Karpas-422 (cell line): ENCODE measurements at regions not wholly inside any gene's neighbourhood (a gene's known extent, or its start where the extent isn't known, plus 50 kb on each side); places are given as distances from the start of the nearest gene placed in this dataset.
"Not testable (repeated sequence)": the region's sequence is repeated elsewhere in the genome, so short reads cannot be mapped to it uniquely, and the experiment has no call there.

Experiments used
- DNase-seq: peaks from one replicate; pipeline ENCODE4 v3.0.0-alpha.2; 2015
- H2AFZ ChIP-seq: fragments of 200-600 bp; sonication (generic); 2 replicates; pipeline ENCODE4 v1.6.1; 2014; ENCODE audit warnings: antibody characterized with exemption, low read length, mixed read lengths
- H3K27ac ChIP-seq: fragments of 200-600 bp; sonication (generic); 2 replicates; pipeline ENCODE4 v1.5.1; 2014; ENCODE audit warnings: mild to moderate bottlenecking, low read length, moderate library complexity
- H3K27me3 ChIP-seq: fragments of 200-600 bp; sonication (generic); 2 replicates; pipeline ENCODE4 v1.6.1; 2014; ENCODE audit warnings: low read length, mixed read lengths
- H3K36me3 ChIP-seq: fragments of 200-600 bp; sonication (generic); 2 replicates; pipeline ENCODE4 v1.6.1; 2014; ENCODE audit warnings: low read length, mixed read lengths; ENCODE audit not compliant: insufficient read depth
- H3K4me1 ChIP-seq: fragments of 200-600 bp; sonication (generic); 2 replicates; pipeline ENCODE4 v1.6.1; 2014; ENCODE audit warnings: mild to moderate bottlenecking, low read length, mixed read lengths
- H3K4me2 ChIP-seq: fragments of 200-600 bp; sonication (generic); 2 replicates; pipeline ENCODE4 v1.6.1; 2014; ENCODE audit warnings: low read length, low read depth, mild to moderate bottlenecking; ENCODE audit not compliant: poor library complexity, severe bottlenecking
- H3K4me3 ChIP-seq: fragments of 200-600 bp; sonication (generic); 2 replicates; pipeline ENCODE4 v1.5.1; 2014; ENCODE audit warnings: mild to moderate bottlenecking, antibody characterized with exemption, low read length, mixed read lengths
- H3K79me2 ChIP-seq: fragments of 200-600 bp; sonication (generic); 2 replicates; pipeline ENCODE4 v1.6.1; 2014; ENCODE audit warnings: mild to moderate bottlenecking, low read length, mixed read lengths
- H3K9ac ChIP-seq: fragments of 200-600 bp; sonication (generic); 2 replicates; pipeline ENCODE4 v1.6.0; 2014; ENCODE audit warnings: low read length
- H3K9me2 ChIP-seq: fragments of 200-600 bp; sonication (generic), shearing (Covaris generic); replicated peaks from 2 replicates; pipeline ENCODE4 v1.6.0; 2014; ENCODE audit warnings: mild to moderate bottlenecking, low read length, moderate library complexity; ENCODE audit not compliant: insufficient read depth
- H3K9me3 ChIP-seq: fragments of 300-700, 200-600 bp; sonication (generic); 2 replicates; pipeline ENCODE4 v1.6.1; 2014; ENCODE audit warnings: low read length, mixed read lengths
- H4K20me1 ChIP-seq: fragments of 200-600 bp; sonication (generic); 2 replicates; pipeline ENCODE4 v1.6.1; 2014; ENCODE audit warnings: mild to moderate bottlenecking, antibody characterized with exemption, low read length, low read depth; ENCODE audit not compliant: insufficient read depth

DNA sequence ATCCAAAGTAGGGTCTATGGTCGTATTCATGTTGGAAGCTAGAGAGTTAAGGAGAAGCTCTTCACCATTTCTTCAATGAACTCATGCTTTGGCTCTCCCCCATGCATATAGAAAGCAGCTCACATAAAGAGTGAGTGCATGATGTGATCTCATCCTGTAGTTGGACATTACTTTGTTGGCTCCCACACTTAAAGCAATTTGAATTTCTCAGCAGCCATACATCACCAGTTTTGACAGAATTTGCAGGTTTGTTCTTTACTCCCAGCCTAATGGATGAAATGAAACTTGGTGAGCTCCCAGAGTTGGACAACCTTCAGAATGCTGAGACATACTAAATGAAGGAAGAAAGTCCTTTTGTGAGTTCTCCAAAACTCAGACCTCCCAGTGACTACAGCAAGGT is 613.5 kb downstream of the IQCM start:
- no peaks in the 10 kb centered on the region for H3K9me2 ChIP-seq

DNA sequence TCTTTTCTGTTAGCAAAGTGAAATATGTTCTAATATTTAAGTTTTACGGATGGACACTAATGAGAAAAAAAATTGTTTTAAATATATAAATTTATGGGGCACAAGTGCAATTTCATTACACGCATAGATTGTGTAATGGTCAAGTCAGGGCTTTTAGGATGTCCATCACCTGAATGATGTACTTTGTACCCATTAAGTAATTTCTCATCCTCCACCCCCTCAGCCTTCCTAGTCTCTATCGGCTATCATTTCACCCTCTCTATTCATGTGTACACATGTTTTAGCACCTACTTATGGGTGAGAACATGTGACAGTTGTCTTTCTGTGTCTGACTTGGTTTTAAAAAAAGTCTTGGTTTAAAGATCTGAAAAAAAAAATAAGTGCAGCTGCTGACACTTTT is 616.0 kb downstream of the IQCM start:
- H3K79me2 ChIP-seq = no peaks in the 10 kb centered on the region
- H3K4me3 ChIP-seq = no peak overlapping the region
- no peaks in the 10 kb centered on the region for H3K36me3 ChIP-seq
- no peaks in the 10 kb centered on the region for H4K20me1 ChIP-seq
- no peak overlapping the region for H2AFZ ChIP-seq
- no peaks in the 10 kb centered on the region; the same call in 1 of the 2 replicates for H3K27me3 ChIP-seq
- no peak overlapping the region for H3K4me2 ChIP-seq
- H3K27ac ChIP-seq = no peak overlapping the region
- no peaks in the 10 kb centered on the region for H3K9me2 ChIP-seq
- H3K9me3 ChIP-seq = no peaks in the 10 kb centered on the region
- no peak for DNase-seq
- no peaks in the 10 kb centered on the region for H3K4me1 ChIP-seq
- H3K9ac ChIP-seq = no peak overlapping the region

More for the DNA sequence above, 613.5 kb downstream of the IQCM start:
- Histone ChIP-seq H3K4me1 (no peaks in the 10 kb centered on the region), H3K4me2 (no peak overlapping the region), H3K27me3 (no peaks in the 10 kb centered on the region; the same call in 1 of the 2 replicates), H2AFZ (no peak overlapping the region), H3K79me2 (no peaks in the 10 kb centered on the region), H3K36me3 (no peaks in the 10 kb centered on the region), H3K9ac (no peak overlapping the region), H4K20me1 (no peaks in the 10 kb centered on the region), H3K27ac (no peak overlapping the region), H3K9me3 (0 out of 2 replicates have a peak, but pooled peaks cover 5% of the 10 kb centered on the region), H3K4me3 (no peak overlapping the region)
- no peak for DNase-seq

GRCh38 chr4:149194061-149194460 is 621.6 kb downstream of the IQCM start:
- Histone ChIP-seq H3K4me2 (no peak overlapping the region), H3K27ac (no peak overlapping the region), H3K27me3 (no peaks in the 10 kb centered on the region; the same call in 1 of the 2 replicates), H4K20me1 (no peaks in the 10 kb centered on the region), H3K9me3 (no peaks in the 10 kb centered on the region), H3K4me3 (no peak overlapping the region), H3K9ac (no peak overlapping the region), H3K79me2 (no peaks in the 10 kb centered on the region), H3K9me2 (0 out of 2 replicates have a peak, but pooled peaks cover 3% of the 10 kb centered on the region), H3K36me3 (no peaks in the 10 kb centered on the region), H3K4me1 (no peaks in the 10 kb centered on the region), H2AFZ (no peak overlapping the region)
- no peak for DNase-seq

GRCh38 chr4:149187726-149188125 is 627.9 kb downstream of the IQCM start:
- H3K4me1 ChIP-seq = no peaks in the 10 kb centered on the region
- no peaks in the 10 kb centered on the region for H3K79me2 ChIP-seq
- H3K4me2 ChIP-seq = no peak overlapping the region
- no peak overlapping the region for H3K27ac ChIP-seq
- H3K9me2 ChIP-seq = 0 out of 2 replicates have a peak, but pooled peaks cover 3% of the 10 kb centered on the region
- H3K4me3 ChIP-seq = no peak overlapping the region
- no peak overlapping the region for H2AFZ ChIP-seq
- H3K27me3 ChIP-seq = no peaks in the 10 kb centered on the region
- H3K9ac ChIP-seq = no peak overlapping the region
- no peaks in the 10 kb centered on the region; the same call in 1 of the 2 replicates for H3K9me3 ChIP-seq
- H3K36me3 ChIP-seq = no peaks in the 10 kb centered on the region
- DNase-seq = no peak
- H4K20me1 ChIP-seq = no peaks in the 10 kb centered on the region

GRCh38 chr4:149183638-149184037 is 632.0 kb downstream of the IQCM start:
- Histone ChIP-seq H3K9ac (no peak overlapping the region), H3K9me2 (no peaks in the 10 kb centered on the region), H3K4me1 (no peaks in the 10 kb centered on the region), H3K79me2 (no peaks in the 10 kb centered on the region), H3K9me3 (no peaks in the 10 kb centered on the region; the same call in 1 of the 2 replicates), H3K4me2 (no peak overlapping the region), H3K27ac (no peak overlapping the region), H2AFZ (no peak overlapping the region), H4K20me1 (no peaks in the 10 kb centered on the region), H3K27me3 (no peaks in the 10 kb centered on the region), H3K36me3 (no peaks in the 10 kb centered on the region), H3K4me3 (no peak overlapping the region)
- no peak for DNase-seq

- not testable (repeated sequence) for DNase-seq, H3K27ac ChIP-seq, H4K20me1 ChIP-seq, H3K9me2 ChIP-seq, H3K9me3 ChIP-seq, H3K4me2 ChIP-seq, H3K27me3 ChIP-seq, H3K4me1 ChIP-seq, H3K79me2 ChIP-seq, H3K9ac ChIP-seq, H3K36me3 ChIP-seq, H3K4me3 ChIP-seq, H2AFZ ChIP-seq
Observed at GRCh38 chr4:149181459-149181858, 634.2 kb downstream of the IQCM start.

DNA sequence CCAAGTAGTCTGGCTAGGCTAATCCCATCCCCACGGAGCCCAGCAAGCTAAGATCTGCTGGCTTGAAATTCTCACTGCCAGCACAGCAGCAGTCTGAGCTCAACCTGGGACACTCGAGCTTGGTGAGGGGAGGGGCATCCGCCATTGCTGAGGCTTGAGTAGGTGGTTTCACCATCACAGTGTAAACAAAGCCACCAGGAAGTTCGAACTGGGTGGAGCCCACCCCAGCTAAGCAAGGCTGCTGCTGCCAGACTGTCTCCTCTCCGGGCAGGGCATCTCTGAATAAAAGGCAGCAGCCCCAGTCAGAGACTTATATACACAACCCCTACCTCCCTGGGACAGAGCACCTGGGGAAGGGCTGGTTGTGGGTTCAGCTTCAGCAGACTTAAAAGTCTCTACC is 639.6 kb downstream of the IQCM start:
- Histone ChIP-seq H3K9me3 (no peaks in the 10 kb centered on the region), H3K4me3 (no peak overlapping the region), H3K79me2 (no peaks in the 10 kb centered on the region), H3K4me2 (no peak overlapping the region), H3K36me3 (no peaks in the 10 kb centered on the region), H3K9me2 (0 out of 2 replicates have a peak, but pooled peaks cover 2% of the 10 kb centered on the region), H3K27me3 (no peaks in the 10 kb centered on the region), H2AFZ (no peak overlapping the region), H3K27ac (no peak overlapping the region), H3K4me1 (no peaks in the 10 kb centered on the region), H4K20me1 (no peaks in the 10 kb centered on the region), H3K9ac (no peak overlapping the region)
- DNase-seq = no peak

DNA sequence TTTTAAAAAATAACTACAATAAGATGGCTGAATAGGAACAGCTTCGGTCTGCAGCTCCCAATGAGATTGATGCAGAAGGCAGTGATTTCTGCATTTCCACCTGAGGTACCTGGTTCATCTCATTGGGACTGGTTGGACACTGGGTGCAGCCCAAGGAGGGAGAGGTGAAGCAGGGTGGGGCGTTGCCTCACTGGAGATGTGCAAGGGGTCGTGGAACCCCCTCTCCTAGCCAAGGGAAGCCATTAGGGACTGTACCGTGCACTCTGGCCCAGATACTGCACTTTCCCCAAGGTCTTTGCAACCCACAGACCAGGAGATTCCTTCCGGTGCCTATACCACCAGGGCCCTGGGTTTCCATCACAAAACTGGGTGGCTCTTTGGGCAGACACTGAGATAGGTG is 640.1 kb downstream of the IQCM start:
- H3K4me1 ChIP-seq = no peaks in the 10 kb centered on the region
- no peaks in the 10 kb centered on the region for H3K79me2 ChIP-seq
- no peak overlapping the region for H3K9ac ChIP-seq
- H3K9me3 ChIP-seq = no peaks in the 10 kb centered on the region
- H3K4me3 ChIP-seq = no peak overlapping the region
- H3K27me3 ChIP-seq = no peaks in the 10 kb centered on the region
- no peak overlapping the region for H3K27ac ChIP-seq
- 0 out of 2 replicates have a peak, but pooled peaks cover 2% of the 10 kb centered on the region for H3K9me2 ChIP-seq
- H4K20me1 ChIP-seq = no peaks in the 10 kb centered on the region
- H3K36me3 ChIP-seq = no peaks in the 10 kb centered on the region
- DNase-seq = no peak
- no peak overlapping the region for H3K4me2 ChIP-seq
- no peak overlapping the region for H2AFZ ChIP-seq
